Endodermal cell (in vitro differentiated cells): ENCODE measurements at regions not wholly inside any gene's neighbourhood (a gene's known extent, or its start where the extent isn't known, plus 50 kb on each side); places are given as distances from the start of the nearest gene placed in this dataset.

ENCODE experiments used
- DNase-seq: peaks from one replicate; pipeline ENCODE4 v3.0.0-alpha.2; 2017
- H3K27ac ChIP-seq: 2 replicates; pipeline ENCODE4 v1.5.1; 2013; ENCODE audit warnings: mild to moderate bottlenecking, low read depth, low read length, moderate library complexity
- H3K27me3 ChIP-seq: 2 replicates; pipeline ENCODE4 v1.6.1; 2013; ENCODE audit warnings: mild to moderate bottlenecking, low read length, moderate library complexity; ENCODE audit not compliant: insufficient read depth, control insufficient read depth, poor library complexity, severe bottlenecking
- H3K36me3 ChIP-seq: 2 replicates; pipeline ENCODE4 v1.7.0; 2013; ENCODE audit warnings: mild to moderate bottlenecking, low read length, moderate library complexity; ENCODE audit not compliant: control insufficient read depth, insufficient read depth
- H3K4me1 ChIP-seq: one replicate; pipeline ENCODE4 v1.7.0; 2013; ENCODE audit warnings: low read length; ENCODE audit not compliant: control insufficient read depth, insufficient read depth
- H3K4me3 ChIP-seq: 2 replicates; pipeline ENCODE4 v1.5.1; 2013; ENCODE audit warnings: mild to moderate bottlenecking, low read length, moderate library complexity
- H3K9ac ChIP-seq: 2 replicates; pipeline ENCODE4 v1.6.1; 2013; ENCODE audit warnings: mild to moderate bottlenecking, low read length, moderate library complexity; ENCODE audit not compliant: poor library complexity, severe bottlenecking; ENCODE audit errors: extremely low read depth
- H3K9me3 ChIP-seq: 2 replicates; pipeline ENCODE4 v1.6.1; 2013; ENCODE audit warnings: mild to moderate bottlenecking, low read length, moderate library complexity; ENCODE audit not compliant: control insufficient read depth
- H3K27ac Mint-ChIP-seq: 2 replicates; pipeline ENCODE4 v1.8.0; 2020; ENCODE audit warnings: mixed read lengths
- H3K27me3 Mint-ChIP-seq: 2 replicates; pipeline ENCODE4 v1.8.0; 2021; ENCODE audit warnings: mild to moderate bottlenecking, mixed read lengths; ENCODE audit not compliant: insufficient read depth
- H3K36me3 Mint-ChIP-seq: 2 replicates; pipeline ENCODE4 v1.8.0; 2020; ENCODE audit warnings: low read depth, mixed read lengths
- H3K4me1 Mint-ChIP-seq: 2 replicates; pipeline ENCODE4 v1.8.0; 2020; ENCODE audit warnings: mixed read lengths
- H3K4me3 Mint-ChIP-seq: 2 replicates; pipeline ENCODE4 v1.8.0; 2020; ENCODE audit warnings: mild to moderate bottlenecking, moderate library complexity, mixed read lengths
- H3K9me3 Mint-ChIP-seq: 2 replicates; pipeline ENCODE4 v1.8.0; 2020; ENCODE audit warnings: mild to moderate bottlenecking, mixed read lengths
- WGBS, 2 experiments: methylation state at CpG; one replicate each; pipeline versions ENCODE4 v1.1.5 to v1.1.7; 2013; ENCODE audit warnings: missing lambda C conversion rate in 2 of 2, mixed read lengths in 1 of 2; ENCODE audit not compliant: insufficient coverage in 1 of 2, insufficient read length in 1 of 2; 5-methylcytosine and 5-hydroxymethylcytosine counted together
- TF ChIP-seq, protein P1 (sequence below): fragments of 200-600 bp; sonication (generic); conservative IDR thresholded peaks from 2 replicates; pipeline ENCODE4 v1.5.0; 2021; ENCODE audit warnings: antibody characterized with exemption, mild to moderate bottlenecking

DNA sequence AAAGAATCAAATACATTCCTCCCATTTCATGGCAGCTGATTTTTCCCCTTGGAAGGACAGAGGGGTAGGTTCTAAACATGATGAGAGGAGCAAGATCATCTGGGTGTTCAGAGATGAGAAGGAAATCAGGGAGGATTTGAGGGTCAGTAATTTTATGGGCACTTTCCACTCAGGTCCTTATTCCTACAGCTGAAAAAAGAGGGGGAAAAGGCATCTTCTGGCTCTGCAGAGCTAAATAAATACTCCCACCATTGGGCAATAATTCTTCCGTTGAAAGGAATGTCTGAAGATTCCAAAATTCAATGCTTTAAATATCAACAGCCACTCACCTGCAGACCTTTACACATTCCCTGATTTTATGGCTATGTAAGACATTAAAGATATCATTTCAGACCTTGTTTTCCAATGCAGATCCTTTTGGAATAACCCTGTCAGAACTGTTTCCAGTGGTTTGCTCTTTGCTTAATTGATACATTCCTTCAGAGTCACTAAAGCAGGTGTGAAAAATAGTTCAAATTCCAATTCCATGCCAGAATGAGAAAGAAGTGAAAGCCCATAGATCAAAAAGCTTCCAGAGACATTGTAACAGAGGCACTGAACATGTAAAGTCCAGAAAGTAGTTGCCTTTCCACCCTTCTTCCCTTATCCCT lies 233.3 kb upstream of the KRR1 start:
- Mint-ChIP-seq H3K27me3 (no peaks in the 10 kb centered on the region), H3K4me1 (peaks cover 18% of the 10 kb centered on the region), H3K9me3 (peaks cover 7% of the 10 kb centered on the region)

DNA sequence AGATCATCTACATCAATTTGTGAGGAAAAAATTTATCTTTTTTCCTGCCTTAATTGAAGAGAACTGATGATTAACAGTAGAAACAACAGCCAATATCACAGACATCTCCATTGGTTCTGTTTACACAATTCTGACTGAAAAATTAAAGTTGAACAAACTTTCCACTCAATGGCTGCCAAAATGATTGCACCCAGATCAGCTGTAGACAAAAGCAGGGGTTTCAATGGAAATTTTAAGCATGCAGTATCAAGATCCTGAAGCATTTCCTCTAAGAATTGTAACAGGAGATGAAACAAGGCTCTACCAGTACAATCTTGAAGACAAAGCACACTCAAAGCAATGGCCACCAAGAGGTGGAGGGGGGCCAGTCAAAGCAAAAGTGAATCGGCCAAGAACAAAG lies 231.6 kb upstream of the KRR1 start:
- DNase-seq: no peak
- 100% methylated on average over 1 of the region's 1 CpG for WGBS, 2 experiments
- Histone ChIP-seq H3K36me3 (no peaks in the 10 kb centered on the region), H3K27me3 (no peaks in the 10 kb centered on the region), H3K9ac (no peak overlapping the region), H3K4me1 (peaks cover 4% of the 10 kb centered on the region), H3K27ac (no peak overlapping the region), H3K4me3 (no peak overlapping the region), H3K9me3 (no peaks in the 10 kb centered on the region)
- Mint-ChIP-seq H3K4me3 (no peak overlapping the region), H3K9me3 (no peaks in the 10 kb centered on the region), H3K36me3 (no peaks in the 10 kb centered on the region), H3K27ac (no peak overlapping the region), H3K4me1 (peaks cover 27% of the 10 kb centered on the region), H3K27me3 (no peaks in the 10 kb centered on the region)
- TF ChIP-seq, protein P1, sequence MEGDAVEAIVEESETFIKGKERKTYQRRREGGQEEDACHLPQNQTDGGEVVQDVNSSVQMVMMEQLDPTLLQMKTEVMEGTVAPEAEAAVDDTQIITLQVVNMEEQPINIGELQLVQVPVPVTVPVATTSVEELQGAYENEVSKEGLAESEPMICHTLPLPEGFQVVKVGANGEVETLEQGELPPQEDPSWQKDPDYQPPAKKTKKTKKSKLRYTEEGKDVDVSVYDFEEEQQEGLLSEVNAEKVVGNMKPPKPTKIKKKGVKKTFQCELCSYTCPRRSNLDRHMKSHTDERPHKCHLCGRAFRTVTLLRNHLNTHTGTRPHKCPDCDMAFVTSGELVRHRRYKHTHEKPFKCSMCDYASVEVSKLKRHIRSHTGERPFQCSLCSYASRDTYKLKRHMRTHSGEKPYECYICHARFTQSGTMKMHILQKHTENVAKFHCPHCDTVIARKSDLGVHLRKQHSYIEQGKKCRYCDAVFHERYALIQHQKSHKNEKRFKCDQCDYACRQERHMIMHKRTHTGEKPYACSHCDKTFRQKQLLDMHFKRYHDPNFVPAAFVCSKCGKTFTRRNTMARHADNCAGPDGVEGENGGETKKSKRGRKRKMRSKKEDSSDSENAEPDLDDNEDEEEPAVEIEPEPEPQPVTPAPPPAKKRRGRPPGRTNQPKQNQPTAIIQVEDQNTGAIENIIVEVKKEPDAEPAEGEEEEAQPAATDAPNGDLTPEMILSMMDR: no peak

More for the DNA sequence above, 233.3 kb upstream of the KRR1 start:
- Histone ChIP-seq H3K27me3 (no peaks in the 10 kb centered on the region), H3K27ac (no peak overlapping the region), H3K9me3 (no peaks in the 10 kb centered on the region), H3K4me1 (no peaks in the 10 kb centered on the region), H3K9ac (no peak overlapping the region), H3K4me3 (no peak overlapping the region), H3K36me3 (no peaks in the 10 kb centered on the region)
- Mint-ChIP-seq H3K36me3 (no peaks in the 10 kb centered on the region), H3K27ac (no peak overlapping the region), H3K4me3 (no peak overlapping the region)
- WGBS, 2 experiments: 86% methylated on average over 1 of the region's 1 CpG
- TF ChIP-seq, protein P1: no peak
- DNase-seq: no peak

DNA sequence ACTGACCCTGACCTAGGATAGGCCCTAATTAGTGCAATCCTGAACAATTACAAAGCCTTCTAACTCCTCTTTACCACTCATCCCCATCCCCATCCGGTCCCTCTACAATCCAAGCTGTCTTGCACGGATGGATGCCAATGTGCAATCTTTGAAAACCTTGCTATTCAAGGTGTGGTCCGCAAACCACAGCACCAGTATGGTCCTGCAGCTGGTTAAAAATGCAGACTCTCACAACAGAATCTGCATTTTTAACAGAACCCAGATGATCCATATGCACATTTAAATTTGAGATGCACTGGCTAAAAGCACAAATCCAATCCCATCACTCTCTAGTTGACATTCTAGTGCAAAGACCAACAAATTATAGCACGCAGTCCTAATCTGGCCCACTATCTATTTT lies 230.6 kb upstream of the KRR1 start:
- TF ChIP-seq, protein P1: no peak
- peaks cover 35% of the 10 kb centered on the region for H3K4me1 Mint-ChIP-seq
- 89 to 97% methylated on average over 3 of the region's 4 CpGs for WGBS, 2 experiments
- Histone ChIP-seq H3K4me3 (no peak overlapping the region), H3K27ac (no peak overlapping the region), H3K9ac (no peak overlapping the region), H3K27me3 (no peaks in the 10 kb centered on the region), H3K4me1 (peaks cover 8% of the 10 kb centered on the region), H3K9me3 (no peaks in the 10 kb centered on the region), H3K36me3 (no peaks in the 10 kb centered on the region)
- H3K27me3 Mint-ChIP-seq: no peaks in the 10 kb centered on the region
- no peak for DNase-seq
- H3K27ac Mint-ChIP-seq: no peak overlapping the region
- no peaks in the 10 kb centered on the region for H3K36me3 Mint-ChIP-seq
- no peaks in the 10 kb centered on the region for H3K9me3 Mint-ChIP-seq
- no peak overlapping the region for H3K4me3 Mint-ChIP-seq
